NOMO-1 (cell line): ENCODE measurements at regions not wholly inside any gene's neighbourhood (a gene's known extent, or its start where the extent isn't known, plus 50 kb on each side); places are given as distances from the start of the nearest gene placed in this dataset.
A peak's percentile ranks its signal among the peaks of the same experiment; 100 is the strongest.

Source experiments
- DNase-seq, 2 experiments: peaks; one replicate each; lab custom pipeline; 2025; ENCODE audit not compliant: unreplicated experiment in 2 of 2; lab: John Stamatoyannopoulos, UW

DNA sequence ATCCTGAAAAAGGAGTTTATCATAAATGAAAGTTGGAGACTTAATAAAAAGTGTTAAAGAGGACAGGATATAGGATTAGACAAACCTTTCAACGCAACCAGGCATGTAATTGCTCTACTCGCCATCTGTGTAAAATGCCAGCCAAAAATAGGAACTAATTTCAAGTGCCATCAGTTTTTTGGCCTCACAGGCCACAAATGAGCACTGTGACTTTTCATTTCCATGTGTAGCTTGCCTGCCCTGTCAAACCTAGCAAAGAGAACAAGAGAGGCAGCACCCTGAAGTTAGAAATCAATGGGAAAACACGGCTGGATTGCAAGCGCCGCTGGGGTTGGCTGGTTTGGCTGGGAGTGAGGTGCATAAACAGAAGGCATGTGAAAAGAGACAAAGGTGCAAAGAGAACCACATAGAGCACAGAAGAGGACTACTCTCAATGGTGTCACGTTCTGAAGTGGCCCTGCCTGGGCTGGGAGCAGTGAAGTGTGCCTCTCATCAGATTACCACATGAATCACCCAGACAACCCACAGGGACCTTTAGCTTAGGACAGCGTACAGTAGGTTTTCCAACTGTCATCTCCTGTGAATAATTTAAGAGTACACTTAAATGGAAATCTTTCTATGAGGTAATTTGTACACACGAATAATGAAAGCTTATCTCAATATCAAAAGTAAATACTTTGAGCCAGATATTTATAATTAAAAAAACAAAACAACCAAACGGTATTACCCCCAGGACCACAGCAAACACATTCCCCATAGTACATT lies 78.0 kb upstream of the NHSL1 start:
- DNase-seq, result peak; percentile 17 to 39

DNA sequence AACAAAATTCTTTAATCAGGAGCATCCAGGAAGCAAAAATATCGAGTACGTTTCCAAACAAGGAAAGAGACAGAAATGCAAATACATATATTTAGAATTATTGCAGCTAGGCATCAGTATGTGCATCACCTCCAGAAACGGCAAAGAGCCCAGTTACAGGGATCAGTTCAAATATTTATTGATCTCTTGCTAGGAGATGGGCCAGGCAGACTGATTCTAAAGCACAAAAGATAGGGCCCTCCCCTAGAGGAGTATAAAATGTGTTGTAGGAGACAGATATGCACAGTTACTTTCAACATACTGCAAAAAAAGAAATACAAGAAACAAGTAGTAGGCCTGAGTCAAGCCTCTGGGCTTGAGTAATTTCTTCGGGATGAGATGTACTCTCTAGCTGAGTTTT lies 80.7 kb upstream of the NHSL1 start:
- no peak for DNase-seq

DNA sequence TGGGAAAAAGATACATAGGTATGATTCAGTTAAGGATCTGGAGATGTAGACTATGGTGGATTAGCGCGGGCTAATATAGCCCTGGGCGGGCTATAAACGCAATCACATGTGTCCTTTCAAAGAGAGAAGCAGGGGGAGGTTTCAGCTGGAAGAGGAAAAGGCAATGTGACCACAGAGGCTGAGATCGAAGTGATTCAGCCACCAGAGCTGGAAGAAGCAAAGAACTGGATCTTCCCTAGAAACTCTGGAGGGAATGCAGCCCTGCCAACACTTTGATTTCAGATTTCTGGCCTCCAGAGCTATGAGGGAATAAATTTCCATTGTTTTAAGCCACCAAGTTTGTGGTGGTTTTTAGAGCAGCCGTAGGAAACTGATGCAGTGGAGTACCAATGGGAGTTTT lies 81.5 kb upstream of the NHSL1 start:
- no peak for DNase-seq

DNA sequence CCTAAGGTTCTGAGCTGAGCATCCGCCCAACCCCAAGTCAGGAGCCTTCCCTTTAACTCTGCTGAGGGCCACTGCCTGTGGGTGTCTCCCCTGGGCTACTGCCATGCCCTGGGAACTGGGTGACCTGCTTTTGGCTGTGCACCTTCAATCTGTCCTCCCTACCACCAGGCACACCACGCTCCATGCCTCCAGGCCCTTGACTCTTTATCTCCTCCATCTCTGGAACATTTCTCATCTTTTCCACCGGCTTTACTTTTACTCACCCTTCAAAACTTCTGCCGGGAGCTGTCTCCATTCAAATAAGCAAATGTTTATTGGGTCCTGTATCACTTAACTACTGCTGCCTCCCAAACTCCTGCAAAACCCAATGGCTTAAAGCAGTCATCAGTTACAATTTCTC lies 83.3 kb upstream of the NHSL1 start:
- DNase-seq, result no peak

DNA sequence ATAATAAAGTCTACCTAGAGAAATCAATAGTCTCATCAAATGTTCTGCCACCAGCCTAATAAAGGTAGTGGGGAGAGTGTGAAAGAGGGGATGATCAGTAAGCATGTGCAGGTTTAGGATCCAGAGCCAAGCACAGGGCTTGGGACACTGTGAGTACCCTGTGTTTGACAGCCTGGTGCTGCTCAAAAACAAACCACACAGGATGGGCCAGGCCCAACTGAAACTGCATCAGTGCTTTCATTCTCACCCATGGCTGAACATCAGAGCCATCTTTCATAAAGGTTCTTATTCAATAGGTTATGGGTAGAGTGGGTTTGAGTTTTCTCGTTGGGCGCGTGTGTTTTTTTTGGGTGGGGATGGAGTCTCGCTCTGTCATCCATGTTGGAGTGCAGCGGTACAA lies 87.3 kb upstream of the NHSL1 start:
- no peak for DNase-seq

DNA sequence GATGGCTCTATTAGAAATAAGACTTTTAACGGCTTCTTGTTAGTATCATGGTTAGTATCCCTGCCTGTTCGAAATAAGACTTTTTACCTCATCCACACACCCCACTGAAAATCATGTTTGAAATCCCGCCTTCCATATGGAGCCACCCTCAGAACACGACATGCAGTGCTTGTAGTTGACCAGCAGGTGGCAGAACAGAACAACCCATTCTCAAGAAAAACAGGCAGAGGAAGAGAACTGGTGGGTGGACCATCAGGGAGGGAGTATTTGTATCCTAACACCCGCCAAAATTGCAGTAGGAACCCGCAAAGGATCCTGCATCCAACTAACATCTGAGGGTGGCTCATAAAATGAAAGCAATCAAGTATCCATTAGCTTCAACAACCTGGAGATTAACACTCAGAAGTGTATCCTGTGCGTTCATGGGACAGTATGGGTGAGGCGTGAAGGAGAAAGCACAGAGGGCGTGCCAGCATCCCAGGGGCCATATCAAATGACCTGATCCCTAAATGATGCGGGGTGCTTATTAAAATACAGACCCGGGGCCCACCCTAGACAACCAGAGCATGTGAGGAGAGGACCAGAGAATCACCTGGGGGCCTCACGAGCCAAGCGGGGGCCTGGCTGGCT lies 89.6 kb upstream of the NHSL1 start:
- DNase-seq, result peak; percentile 61 to 73

DNA sequence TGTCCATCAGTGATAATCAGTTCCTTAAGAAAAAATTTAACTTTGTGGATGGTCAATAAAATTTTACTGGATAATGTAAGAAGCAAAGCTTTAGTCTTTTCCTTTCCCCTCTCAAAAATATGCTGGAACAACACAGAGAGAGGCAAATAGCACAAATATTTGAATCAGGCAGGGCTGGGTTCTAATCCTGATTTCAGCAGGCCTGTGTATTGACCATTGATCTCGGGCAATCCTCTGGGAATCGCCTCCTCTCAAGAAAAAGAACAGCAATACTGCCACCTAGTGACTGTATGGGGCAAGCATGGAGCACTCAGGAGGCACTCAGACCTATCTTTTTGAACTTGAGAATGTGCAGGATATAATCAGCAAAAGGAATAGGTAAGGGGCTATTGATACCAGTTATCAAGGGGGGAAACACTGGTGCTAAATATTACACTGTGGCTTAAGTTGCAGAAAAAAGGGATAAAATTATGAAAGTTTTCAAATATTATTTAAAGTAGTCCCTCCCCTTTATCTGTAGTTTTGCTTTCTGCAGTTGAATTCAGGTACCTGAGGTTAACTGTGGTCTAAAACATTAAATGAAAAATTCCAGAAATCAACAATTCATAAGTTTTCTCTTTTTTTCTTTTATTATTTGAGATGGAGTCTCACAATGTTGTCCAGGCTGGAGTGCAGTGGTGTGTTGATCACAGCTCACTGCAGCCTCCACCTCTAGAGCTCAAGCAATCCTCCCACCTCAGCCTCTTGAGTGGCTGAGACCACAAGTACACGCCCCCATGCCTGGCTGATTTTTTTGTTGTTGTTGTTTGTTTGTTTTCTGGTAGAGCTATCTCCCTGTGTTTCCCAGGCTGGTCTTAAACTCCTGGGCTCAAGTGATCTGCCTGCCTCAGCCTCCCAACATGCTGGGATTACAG lies 91.8 kb upstream of the NHSL1 start:
- DNase-seq, result peak in 1 of 2 experiments; percentile 50

DNA sequence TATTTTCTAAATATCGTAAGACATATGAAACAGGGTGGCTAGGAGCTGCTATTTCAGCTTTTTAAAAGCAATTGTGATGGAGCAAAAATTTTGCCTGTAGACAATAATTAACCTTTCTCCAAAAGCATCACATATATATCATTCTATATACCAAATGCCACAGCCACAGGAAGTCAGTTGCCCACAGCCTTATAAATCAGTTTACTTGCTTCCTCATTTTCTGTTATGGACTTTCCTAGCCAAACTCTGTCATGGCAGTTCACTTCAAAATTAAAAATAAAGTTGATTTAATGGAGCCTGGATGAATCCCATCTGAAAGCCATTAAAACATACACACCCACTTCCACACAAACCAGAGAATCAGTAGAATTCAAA lies 93.4 kb upstream of the NHSL1 start:
- peak; percentile 80 to 95 for DNase-seq

DNA sequence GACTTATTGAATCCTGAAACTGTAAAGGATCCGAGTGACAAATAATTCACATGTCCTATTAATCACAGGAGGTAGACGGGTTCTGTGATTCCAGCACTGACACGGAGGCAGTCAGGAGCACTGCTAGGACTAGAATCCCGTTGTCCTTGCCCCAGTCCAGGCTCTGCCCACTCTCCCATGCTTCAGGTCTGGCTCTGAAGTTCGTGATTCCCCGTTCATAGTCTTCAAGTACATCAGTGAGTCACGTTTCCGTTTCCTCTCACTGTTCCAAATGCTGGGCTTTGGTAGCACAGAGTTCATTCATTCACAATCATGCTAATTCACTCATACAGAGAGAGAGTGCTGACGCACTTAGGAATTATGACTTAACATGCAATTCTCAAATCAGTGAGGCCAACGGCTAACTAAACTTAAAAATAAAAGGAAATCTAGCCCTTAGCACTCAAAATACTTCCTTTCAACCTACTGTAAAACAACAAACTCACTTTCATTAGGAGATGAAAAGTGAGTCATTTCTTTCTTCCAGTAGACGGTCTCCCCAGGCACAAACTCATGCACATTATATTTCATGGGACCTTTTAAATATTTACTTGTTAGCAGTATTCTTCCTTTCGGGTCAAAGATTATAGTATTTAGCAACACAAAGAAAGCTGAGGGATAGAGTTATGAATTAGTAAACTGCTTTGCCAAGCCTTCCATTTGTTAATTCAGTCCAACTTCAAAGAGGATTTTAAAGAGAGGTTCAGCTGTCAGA lies 94.0 kb upstream of the NHSL1 start:
- DNase-seq, result peak; percentile 45 to 92

DNA sequence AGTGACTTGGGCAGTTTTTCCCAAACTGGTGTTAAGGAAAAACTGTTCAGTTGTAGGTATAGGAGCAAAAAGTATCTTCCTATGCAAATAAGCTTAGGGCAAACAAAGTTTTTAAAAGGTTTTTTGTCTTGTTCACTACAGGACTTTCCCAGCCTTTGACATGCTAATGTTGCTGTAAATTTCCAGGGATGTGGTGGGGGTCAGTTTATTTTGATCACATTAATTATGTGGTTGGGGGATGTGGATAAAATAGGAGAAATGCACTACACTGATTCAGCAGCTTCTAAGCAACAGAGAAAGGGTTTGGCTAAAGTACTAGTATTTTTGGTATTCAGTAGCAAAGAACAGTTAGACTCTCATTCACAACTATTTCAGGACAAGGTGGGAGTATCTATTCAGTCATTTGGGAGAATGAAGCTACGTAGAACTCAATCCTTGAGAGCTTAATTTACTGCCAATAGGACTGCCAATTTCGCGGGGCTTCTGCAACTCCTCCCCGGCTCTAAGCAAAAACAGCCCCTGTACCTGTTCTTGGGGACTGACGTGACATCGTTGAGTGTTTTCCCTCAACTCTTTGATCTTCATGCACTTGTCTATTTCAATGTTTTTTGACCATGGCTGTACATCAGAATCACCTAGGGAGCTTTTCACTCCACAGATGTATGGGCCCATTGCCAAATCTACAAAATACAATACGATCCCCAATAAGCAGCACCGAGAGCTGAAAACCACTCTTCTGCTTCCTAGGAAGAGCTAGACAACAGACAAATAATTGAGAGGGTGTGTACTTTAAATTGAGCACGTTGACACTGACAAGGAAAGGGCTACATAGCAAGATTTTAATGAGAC lies 94.8 kb upstream of the NHSL1 start:
- DNase-seq, result no peak

DNA sequence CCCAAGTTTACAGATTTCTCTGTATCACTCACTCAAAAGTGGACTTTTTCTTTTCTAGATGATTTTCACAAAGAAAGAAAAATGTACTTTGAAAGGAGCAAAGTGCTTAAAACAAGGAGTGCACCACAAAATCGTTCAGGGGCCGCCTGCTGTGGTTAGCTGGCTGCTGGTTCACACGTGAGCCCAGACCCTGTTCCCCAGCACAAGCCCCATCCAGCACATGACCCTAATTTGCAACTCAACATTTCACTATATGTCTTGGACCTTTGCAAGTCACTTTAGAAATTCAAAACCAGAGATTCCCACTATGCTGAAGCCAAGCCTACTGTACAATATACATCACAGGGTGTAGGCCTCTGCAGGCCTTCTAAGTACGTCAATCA lies 95.5 kb upstream of the NHSL1 start:
- DNase-seq, result no peak

DNA sequence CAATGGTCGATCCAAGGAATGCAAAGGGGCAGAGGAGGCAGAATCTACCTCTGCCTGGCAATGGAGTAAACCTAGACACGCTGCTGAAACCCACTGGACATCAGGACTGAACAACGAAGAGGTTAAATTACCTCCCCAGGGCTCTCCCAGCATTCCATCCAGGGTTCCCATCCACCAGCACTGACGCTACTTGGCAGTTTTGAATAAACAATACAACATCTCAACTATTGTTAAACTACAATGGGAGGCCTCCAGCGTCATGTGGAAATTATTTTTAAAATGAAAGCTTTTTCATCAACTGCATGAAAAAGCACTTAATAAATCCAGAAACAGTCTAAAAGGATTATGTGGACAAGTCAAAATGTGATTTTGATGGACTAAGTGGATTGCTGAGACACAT lies 96.8 kb upstream of the NHSL1 start:
- DNase-seq, result no peak

DNA sequence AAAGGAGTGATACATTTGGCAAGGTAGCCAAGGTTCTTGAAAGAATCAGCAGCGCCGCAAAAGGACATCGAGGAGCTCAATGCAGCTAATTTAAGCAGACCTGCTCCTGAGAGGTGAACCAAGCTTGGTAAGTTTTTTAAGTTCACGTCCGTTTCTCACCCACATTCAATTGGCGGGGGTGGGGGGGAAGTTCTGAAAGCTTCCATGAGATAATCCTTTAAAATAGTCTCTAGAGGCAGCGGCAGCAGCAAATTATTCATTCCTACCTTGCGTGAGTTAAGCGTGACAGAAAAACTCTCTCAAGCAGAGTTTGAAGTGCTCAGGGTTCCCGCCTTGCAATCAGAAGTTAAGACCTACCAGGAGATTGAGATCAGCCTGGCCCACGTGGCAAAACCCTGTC lies 97.3 kb upstream of the NHSL1 start:
- DNase-seq, result no peak

DNA sequence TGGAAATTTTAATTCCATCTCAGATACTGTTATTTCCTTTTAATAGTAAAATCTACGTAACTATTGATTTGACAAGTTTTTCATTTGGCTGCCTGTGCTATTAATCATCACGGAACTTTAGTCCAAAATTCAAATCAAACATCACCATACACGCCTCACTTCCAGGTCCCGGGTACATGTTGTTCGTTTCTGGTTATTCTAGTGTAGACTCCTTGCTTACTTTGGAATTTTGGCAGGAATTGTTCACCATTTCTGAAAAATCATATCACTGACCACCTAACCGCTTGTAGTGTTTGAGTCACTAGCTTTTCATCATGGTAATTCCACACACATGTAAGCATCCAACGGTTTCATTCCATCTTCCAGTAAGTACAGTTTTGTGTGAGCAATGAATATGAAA lies 98.0 kb upstream of the NHSL1 start:
- DNase-seq, result no peak

DNA sequence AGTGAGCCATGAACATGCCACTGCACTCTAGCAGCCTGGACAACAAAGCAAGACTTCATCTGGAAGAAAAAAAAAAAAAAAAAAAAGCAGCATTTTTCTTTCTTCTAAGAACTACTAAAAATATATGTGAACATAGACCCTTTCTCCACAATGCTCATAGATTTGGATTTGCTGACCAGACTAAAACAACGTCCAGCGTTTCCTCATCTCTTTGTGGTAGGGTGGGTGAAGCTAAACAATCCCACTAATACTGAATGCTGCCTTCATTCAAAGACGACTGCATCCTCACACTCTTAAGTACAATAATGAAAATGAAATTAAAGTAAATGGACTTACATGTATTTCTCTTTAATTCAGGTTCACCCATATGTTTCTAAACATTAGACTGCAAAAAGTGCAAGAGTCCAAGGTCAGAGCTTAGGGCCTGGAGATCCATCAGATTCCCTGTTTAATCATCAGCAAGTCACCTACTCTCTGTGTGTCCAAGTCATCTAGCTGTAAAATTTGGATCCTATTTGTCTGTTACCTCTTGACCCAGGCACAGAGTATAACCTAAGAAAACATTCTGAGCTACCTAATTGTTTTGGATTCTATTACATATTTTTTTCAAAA lies 99.4 kb upstream of the NHSL1 start:
- DNase-seq, result no peak

DNA sequence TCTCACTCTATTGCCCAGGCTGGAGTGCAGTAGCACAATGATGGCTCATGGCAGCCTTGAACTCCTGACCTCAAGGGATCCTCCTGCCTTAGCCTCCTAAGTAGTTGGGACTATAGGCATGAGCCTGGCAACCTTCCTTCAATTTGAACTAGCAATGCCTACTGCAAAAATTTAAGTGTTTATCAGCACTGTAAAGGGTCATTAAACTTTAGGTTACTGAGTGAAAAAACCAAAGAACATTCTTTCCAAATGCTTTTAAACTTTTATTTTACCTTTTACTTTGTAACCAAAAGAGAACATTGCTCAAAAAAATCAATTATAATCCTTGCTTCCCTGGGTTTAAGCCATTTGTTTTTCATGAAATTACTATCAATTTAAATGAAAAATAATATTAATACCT lies 101.0 kb upstream of the NHSL1 start:
- no peak for DNase-seq

DNA sequence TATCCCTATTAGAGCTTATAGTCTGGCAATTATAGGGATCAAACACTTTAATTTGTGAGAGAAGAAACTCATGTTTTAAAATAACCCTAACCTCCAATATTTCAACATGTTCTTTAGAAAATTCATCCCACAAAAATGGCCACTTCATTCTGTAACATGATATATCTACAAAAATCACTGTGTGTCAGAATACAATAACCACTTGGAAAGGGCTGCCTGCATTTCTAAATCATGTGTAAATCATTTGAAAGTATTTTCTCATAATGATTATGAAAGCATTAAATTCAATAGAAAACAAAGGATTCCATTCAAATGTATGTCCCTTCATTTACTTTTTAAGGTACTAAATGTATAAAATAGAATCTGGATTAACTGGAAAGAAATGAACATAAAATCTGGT lies 101.4 kb upstream of the NHSL1 start:
- DNase-seq, result no peak

DNA sequence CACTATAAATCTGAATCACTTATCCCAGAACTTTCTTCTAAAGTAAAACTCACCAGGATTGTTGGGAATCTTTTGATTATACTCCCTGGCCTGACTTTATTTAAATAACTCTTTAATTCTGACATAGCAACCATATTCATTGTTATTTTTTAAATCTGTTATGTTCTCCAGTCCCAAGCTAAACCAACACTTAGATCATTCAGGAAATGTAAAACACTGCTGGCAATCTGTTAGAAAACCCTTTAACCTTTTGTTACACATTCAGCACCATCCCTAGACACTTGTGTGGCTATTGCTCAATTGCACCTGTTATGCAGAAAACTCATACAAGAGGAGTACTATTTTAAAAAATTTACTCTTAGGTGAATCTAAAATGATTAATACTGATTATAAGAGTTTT lies 101.8 kb upstream of the NHSL1 start:
- no peak for DNase-seq

DNA sequence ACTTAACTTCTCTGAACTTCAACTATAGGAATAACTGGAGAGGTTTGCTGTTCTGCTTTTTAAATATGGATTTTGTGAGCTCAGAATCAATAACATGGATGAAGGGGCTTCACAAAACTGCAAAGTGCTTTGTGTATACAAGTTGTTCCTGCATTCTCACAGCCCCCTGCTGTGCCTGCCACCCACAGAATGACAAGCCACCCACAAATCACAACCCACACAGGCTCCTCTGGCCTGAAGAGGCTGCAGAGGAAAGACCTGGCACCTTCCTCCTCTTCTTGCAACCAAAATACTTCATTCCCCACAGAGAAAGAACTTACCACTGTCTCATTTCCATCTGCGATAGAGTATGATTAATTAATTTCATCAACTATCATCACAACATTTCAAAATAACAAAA lies 106.7 kb upstream of the NHSL1 start:
- no peak for DNase-seq
